GM23338 (cell line): ENCODE measurements at regions not wholly inside any gene's neighbourhood (a gene's known extent, or its start where the extent isn't known, plus 50 kb on each side); places are given as distances from the start of the nearest gene placed in this dataset.

Source experiments
- ATAC-seq: fragments of 200-7000 bp; cut with Tn5 transposase; 3 replicates; pipeline ENCODE4 v1.9.1; 2020
- DNase-seq: peaks from one replicate; pipeline ENCODE4 v3.0.0-alpha.2; 2015; ENCODE audit warnings: low spot score
- H2AFZ ChIP-seq: fragments of 200-600 bp; sonication (generic); 2 replicates; pipeline ENCODE4 v1.8.0; 2016; ENCODE audit warnings: antibody characterized with exemption, mild to moderate bottlenecking, moderate library complexity
- H3F3A ChIP-seq: fragments of 200-600 bp; sonication (generic); replicated peaks from 2 replicates; pipeline ENCODE4 v1.8.0; 2017; ENCODE audit warnings: antibody characterized with exemption, mixed run types, low read depth
- H3K27ac ChIP-seq: fragments of 200-600 bp; sonication (generic); 2 replicates; pipeline ENCODE4 v1.6.1; 2016; ENCODE audit warnings: low read depth
- H3K27me3 ChIP-seq: fragments of 200-600 bp; sonication (generic); 2 replicates; pipeline ENCODE4 v1.8.0; 2016; ENCODE audit warnings: mild to moderate bottlenecking, mixed run types, moderate library complexity; ENCODE audit not compliant: insufficient read depth
- H3K36me3 ChIP-seq: fragments of 200-600 bp; sonication (generic); 2 replicates; pipeline ENCODE4 v1.8.0; 2016; ENCODE audit warnings: mild to moderate bottlenecking; ENCODE audit not compliant: insufficient read depth
- H3K4me1 ChIP-seq: fragments of 200-600 bp; sonication (generic); 2 replicates; pipeline ENCODE4 v1.8.0; 2016; ENCODE audit warnings: mild to moderate bottlenecking, moderate library complexity; ENCODE audit not compliant: insufficient read depth
- H3K4me2 ChIP-seq: fragments of 200-600 bp; sonication (generic); 2 replicates; pipeline ENCODE4 v1.7.1; 2017; ENCODE audit warnings: mixed run types
- H3K4me3 ChIP-seq: fragments of 200-600 bp; sonication (generic); 2 replicates; pipeline ENCODE4 v1.6.1; 2016; ENCODE audit warnings: mixed run types
- H3K79me2 ChIP-seq: fragments of 200-600 bp; sonication (generic); replicated peaks from 2 replicates; pipeline ENCODE4 v1.8.0; 2017; ENCODE audit warnings: mild to moderate bottlenecking; ENCODE audit not compliant: insufficient read depth
- H3K9me2 ChIP-seq: fragments of 200-600 bp; sonication (generic); 2 replicates; pipeline ENCODE4 v1.8.0; 2017; ENCODE audit not compliant: insufficient read depth
- H4K20me1 ChIP-seq: fragments of 200-600 bp; sonication (generic); replicated peaks from 2 replicates; pipeline ENCODE4 v1.8.0; 2017; ENCODE audit warnings: mild to moderate bottlenecking; ENCODE audit not compliant: insufficient read depth
- H3K27ac Mint-ChIP-seq: 2 replicates; pipeline ENCODE4 v1.8.0; 2020; ENCODE audit warnings: inconsistent platforms, mild to moderate bottlenecking, moderate library complexity, mixed read lengths
- H3K27me3 Mint-ChIP-seq: 3 replicates; pipeline ENCODE4 v1.8.0; 2022; ENCODE audit warnings: low read depth, mild to moderate bottlenecking, moderate library complexity, mixed read lengths, inconsistent platforms; ENCODE audit not compliant: insufficient read depth, poor library complexity
- H3K36me3 Mint-ChIP-seq: 3 replicates; pipeline ENCODE4 v1.8.0; 2021; ENCODE audit warnings: low read depth, mild to moderate bottlenecking, inconsistent platforms, moderate library complexity, mixed read lengths
- H3K4me1 Mint-ChIP-seq: 3 replicates; pipeline ENCODE4 v1.8.0; 2020; ENCODE audit warnings: mild to moderate bottlenecking, inconsistent platforms, mixed read lengths
- H3K4me3 Mint-ChIP-seq: 3 replicates; pipeline ENCODE4 v1.8.0; 2021; ENCODE audit warnings: moderate library complexity, mild to moderate bottlenecking, inconsistent platforms, mixed read lengths
- H3K9me3 Mint-ChIP-seq: 3 replicates; pipeline ENCODE4 v1.8.0; 2020; ENCODE audit warnings: moderate library complexity, mild to moderate bottlenecking, inconsistent platforms, mixed read lengths
- CREB1 ChIP-seq: fragments of 250-450 bp; sonication (Bioruptor Pico); IDR thresholded peaks from 2 replicates; pipeline ENCODE4 v1.5.0; 2020; ENCODE audit warnings: low read depth, mild to moderate bottlenecking, moderate library complexity
- CTCF ChIP-seq, 2 experiments: fragments of 200-600 bp in 1 of 2; sonication (generic) in 1 of 2; conservative IDR thresholded peaks; 2 replicates each; pipeline versions ENCODE4 v1.5.1 to v1.6.1; 2016 to 2017; ENCODE audit warnings: antibody characterized with exemption in 2 of 2, low read depth in 2 of 2, mild to moderate bottlenecking in 2 of 2, moderate library complexity in 1 of 2
- ETS1 ChIP-seq: IDR thresholded peaks from 2 replicates; pipeline ENCODE4 v1.6.1; 2016; ENCODE audit warnings: antibody characterized with exemption
- EZH2phosphoT487 ChIP-seq: fragments of 200-600 bp; sonication (generic); IDR thresholded peaks from one replicate; pipeline ENCODE4 v1.8.1; 2018; ENCODE audit warnings: antibody characterized with exemption; ENCODE audit not compliant: unreplicated experiment
- JUNB ChIP-seq: IDR thresholded peaks from one replicate; pipeline ENCODE4 v1.6.1; 2016; ENCODE audit warnings: antibody characterized with exemption; ENCODE audit not compliant: unreplicated experiment
- POLR2AphosphoS5 ChIP-seq: IDR thresholded peaks from 2 replicates; pipeline ENCODE4 v1.6.1; 2016; ENCODE audit warnings: antibody characterized with exemption, low read depth
- REST ChIP-seq: IDR thresholded peaks from one replicate; pipeline ENCODE4 v1.6.1; 2018; ENCODE audit warnings: antibody characterized with exemption; ENCODE audit not compliant: unreplicated experiment
- ZNF114 ChIP-seq: fragments of 250-450 bp; sonication (Bioruptor Pico); IDR thresholded peaks from 2 replicates; pipeline ENCODE4 v1.5.0; 2020; ENCODE audit warnings: mild to moderate bottlenecking, moderate library complexity
- ZNF331 ChIP-seq: fragments of 250-450 bp; sonication (Bioruptor Pico); IDR thresholded peaks from 2 replicates; pipeline ENCODE4 v1.5.0; 2020; ENCODE audit warnings: low read depth, mild to moderate bottlenecking, moderate library complexity
- ZNF462 ChIP-seq: fragments of 250-450 bp; sonication (Bioruptor Pico); IDR thresholded peaks from 2 replicates; pipeline ENCODE4 v1.5.0; 2020; ENCODE audit warnings: mild to moderate bottlenecking, moderate library complexity

GRCh38 chr12:62032870-62033269 is 227.3 kb upstream of the USP15 start:
- no peak for TF ChIP-seq ZNF462
- TF ChIP-seq EZH2phosphoT487: no peak
- TF ChIP-seq ZNF114: no peak
- no peak for TF ChIP-seq JUNB
- TF ChIP-seq CTCF (conservative IDR thresholded peaks at IDR 0.05; ENCODE audit: low read depth in 2 of 2): no peak
- no peak for TF ChIP-seq ZNF331 (CRISPR knock-in tag)
- TF ChIP-seq ETS1: no peak
- TF ChIP-seq REST: no peak
- TF ChIP-seq CREB1 (CRISPR knock-in tag): no peak
- TF ChIP-seq POLR2AphosphoS5: no peak
- Histone ChIP-seq H3K4me2 (no peak overlapping the region), H3K4me3 (no peak overlapping the region), H3K27ac (no peak overlapping the region), H3F3A (no peaks in the 10 kb centered on the region), H3K79me2 (no peaks in the 10 kb centered on the region), H3K27me3 (no peaks in the 10 kb centered on the region), H3K9me2 (no peaks in the 10 kb centered on the region; the same call in 1 of the 2 replicates), H3K36me3 (no peaks in the 10 kb centered on the region), H4K20me1 (no peaks in the 10 kb centered on the region), H3K4me1 (no peaks in the 10 kb centered on the region), H2AFZ (no peak overlapping the region)
- ATAC-seq (no peak), DNase-seq (no peak)
- H3K36me3 Mint-ChIP-seq: no peaks in the 10 kb centered on the region
- no peaks in the 10 kb centered on the region for H3K27me3 Mint-ChIP-seq
- no peak overlapping the region for H3K4me3 Mint-ChIP-seq
- no peak overlapping the region for H3K27ac Mint-ChIP-seq
- no peaks in the 10 kb centered on the region for H3K9me3 Mint-ChIP-seq
- H3K4me1 Mint-ChIP-seq: no peaks in the 10 kb centered on the region
